Right kidney (tissue), 1 donor: ENCODE measurements at regions not wholly inside any gene's neighbourhood (a gene's known extent, or its start where the extent isn't known, plus 50 kb on each side); places are given as distances from the start of the nearest gene placed in this dataset.

Experiments used
- DNase-seq: peaks from one replicate; pipeline ENCODE4 v3.0.0-alpha.2; 2016

DNA sequence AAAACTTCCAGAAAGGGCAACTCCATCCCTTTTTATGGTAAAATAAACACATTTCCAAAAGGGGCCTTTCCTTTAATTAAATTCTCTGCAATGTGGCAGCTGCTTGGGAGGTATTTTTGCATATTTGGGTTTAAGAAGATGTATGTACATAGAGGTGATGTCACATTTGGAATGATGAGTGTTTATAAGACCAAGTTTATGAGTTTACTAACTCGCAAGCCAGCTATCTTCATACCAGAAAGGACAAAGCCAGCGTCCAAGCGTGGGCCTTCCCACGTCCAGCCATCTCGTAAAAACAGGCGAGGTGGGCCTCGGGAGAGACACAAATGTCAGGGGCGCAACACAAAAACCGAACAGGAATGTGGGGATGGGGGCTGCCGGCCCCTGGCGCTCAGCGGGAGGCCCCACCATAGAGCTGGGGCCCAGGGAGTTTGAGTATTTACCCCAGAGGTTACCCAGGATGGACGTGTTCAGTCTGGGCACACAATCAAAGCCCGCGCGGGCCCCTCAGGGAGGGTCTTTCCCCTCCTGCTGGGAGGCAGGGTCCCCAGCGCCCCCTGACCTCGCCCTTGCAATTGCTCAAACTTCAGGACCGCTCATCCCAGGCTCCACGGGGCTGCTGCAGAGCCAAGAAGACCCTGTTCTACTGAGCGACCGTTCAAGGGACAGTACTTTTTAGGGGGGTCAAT is 137.3 kb downstream of the TWIST2 start:
- no peak for DNase-seq

DNA sequence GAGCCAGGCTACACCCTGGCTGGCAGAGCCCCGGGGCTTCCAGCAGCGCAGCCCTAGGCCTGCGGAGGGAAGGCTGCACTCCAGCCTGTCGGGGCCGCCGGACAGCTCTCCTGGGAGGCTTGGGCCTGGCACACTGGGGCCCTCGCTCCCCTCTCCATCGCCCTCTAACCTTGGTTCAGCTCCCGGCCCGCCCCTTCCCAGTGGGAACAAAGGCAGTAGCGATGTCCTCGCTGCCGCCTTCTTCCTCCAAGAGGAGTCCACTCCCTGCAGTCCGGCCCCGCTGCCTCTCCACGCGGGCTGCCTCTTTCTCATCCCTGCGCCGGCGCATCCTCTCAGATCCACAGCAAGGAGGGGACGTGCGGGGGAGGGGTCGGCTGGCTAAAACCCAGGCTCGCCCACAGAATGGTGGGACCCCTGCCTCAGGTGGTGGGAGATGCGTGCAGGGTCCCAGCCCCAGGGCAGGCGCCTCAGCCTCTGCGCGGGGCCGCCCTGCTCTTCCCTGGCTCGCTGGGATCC is 138.1 kb downstream of the TWIST2 start:
- DNase-seq, result no peak

GRCh38 chr2:238986491-238987351 is 138.8 kb downstream of the TWIST2 start:
- no peak for DNase-seq

GRCh38 chr2:238987352-238987981 is 139.6 kb downstream of the TWIST2 start:
- DNase-seq, result no peak

- DNase-seq, result no peak
Observed at GRCh38 chr2:238988105-238988504, 140.2 kb downstream of the TWIST2 start.

- DNase-seq, result no peak
Observed at GRCh38 chr2:238988752-238989151, 140.9 kb downstream of the TWIST2 start.

GRCh38 chr2:238989484-238989883 is 141.6 kb downstream of the TWIST2 start:
- no peak for DNase-seq

- DNase-seq, result no peak
Observed at GRCh38 chr2:238994432-238994831, 146.5 kb downstream of the TWIST2 start.

DNA sequence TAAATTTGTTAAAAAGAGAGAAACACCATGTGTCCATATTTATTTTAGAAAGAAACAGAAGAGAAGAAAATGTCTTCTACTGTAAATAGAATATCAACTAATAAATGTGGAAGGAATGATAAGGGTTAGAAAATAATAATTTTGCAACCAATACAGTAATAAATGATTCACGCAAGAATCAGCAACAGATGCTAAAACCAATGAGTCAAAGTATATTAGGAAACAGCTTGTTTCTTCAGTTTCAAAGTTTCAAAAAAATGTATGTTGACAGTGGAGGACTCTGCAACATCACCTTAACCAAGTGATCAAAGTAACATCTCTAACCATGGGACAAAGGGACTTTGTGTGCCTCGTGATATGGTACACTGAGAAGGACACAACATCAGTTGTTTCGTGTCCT is 147.0 kb downstream of the TWIST2 start:
- no peak for DNase-seq

- DNase-seq, result no peak
Observed at GRCh38 chr2:238995634-238996033, 147.7 kb downstream of the TWIST2 start.

DNA sequence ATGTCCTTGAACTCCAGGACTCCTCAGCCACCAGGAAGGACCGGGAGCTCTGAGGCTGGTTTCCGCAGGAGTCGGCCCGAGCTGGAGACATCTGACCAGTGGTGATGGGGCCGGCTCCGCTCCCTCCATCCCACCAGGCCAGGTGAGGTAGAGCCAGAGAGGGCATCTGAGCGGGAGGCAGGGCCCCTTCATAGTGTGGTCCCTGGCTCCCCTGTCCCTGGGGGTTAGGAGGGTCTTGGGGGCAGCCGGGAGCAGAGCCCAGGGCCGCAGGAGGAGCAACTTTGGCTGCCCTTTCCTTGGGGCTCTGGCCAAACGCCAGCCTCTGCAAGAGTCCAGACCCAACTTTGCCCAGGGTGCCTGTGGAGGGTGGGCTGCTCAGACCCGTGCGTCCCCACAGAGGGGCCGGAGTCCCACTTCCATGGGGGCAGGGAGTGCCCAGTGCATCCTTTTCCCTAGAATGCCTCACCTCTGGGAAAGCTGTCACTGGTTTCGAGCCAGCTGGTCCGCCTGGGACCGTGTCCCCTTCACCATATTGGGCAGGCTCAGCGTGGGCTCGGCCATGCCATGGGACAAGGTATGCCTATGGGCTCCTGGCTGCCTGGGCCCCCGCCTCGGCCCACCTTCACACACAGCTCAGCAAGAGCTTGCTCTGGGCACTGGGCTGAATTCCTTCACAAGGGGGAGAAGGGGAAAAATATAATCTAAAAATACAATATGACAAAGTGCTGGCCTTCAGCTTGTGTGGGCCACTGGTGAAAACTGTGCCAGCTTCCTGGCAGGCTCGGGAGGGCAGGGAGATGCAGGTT is 148.6 kb downstream of the TWIST2 start:
- DNase-seq, result no peak

GRCh38 chr2:238997137-238997390 is 149.2 kb downstream of the TWIST2 start:
- no peak for DNase-seq

DNA sequence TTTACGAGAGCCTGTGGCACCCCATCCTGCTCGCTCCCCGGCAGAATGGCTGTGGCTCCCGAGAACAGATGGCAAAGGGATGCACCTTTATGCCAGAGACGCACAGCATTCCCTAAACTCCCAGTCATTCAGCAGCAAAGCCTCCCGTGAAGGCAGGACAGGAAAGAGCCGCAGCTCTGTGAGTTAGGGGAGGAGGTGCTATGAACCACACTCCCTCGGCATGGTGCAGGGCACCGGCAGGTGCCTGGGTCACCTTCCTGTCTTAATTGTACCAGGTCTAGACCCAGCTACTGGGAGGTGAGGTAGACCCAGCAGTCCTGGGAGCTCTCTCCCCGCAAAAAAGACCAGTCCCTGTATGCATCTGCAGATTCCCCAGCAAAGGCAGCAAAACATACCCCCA is 149.8 kb downstream of the TWIST2 start:
- DNase-seq, result no peak
